ENCODE measurements at regions not wholly inside any gene's neighbourhood (a gene's known extent, or its start where the extent isn't known, plus 50 kb on each side); places are given as distances from the start of the nearest gene placed in this dataset.

DNA sequence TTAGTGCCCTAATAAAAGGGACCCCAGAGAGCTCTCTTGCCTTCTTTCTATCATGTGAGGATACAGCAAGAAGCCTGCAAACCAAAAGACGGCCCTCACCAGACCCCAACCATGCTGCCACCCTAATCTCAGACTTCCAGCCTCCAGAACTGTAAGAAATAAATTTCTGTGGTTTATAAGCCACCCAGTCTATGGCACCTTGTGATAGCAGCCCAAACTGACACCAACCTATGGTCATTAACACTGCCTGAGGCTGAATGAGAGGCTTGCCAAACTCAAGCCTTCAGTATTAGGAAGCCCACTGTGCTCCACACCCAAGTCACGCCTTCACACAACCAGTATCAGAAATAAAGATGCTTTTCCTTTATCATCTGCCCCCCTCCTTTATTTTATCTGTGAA lies 127.3 kb upstream of the KLF3 start:
- no peak for TF ChIP-seq CTCF (conservative IDR thresholded peaks at IDR 0.05)
- no peak for TF ChIP-seq ZFX (IDR thresholded peaks at IDR 0.05)

Data from C4-2B (cell line).